A673 (cell line): ENCODE measurements at regions not wholly inside any gene's neighbourhood (a gene's known extent, or its start where the extent isn't known, plus 50 kb on each side); places are given as distances from the start of the nearest gene placed in this dataset.
"Not testable (repeated sequence)": the region's sequence is repeated elsewhere in the genome, so short reads cannot be mapped to it uniquely, and the experiment has no call there.

ENCODE experiments used
- EZH2 ChIP-seq: fragments of 200-600 bp; sonication (generic); IDR thresholded peaks from 2 replicates; pipeline ENCODE4 v1.6.1; 2017; ENCODE audit warnings: borderline replicate concordance, low read depth, mild to moderate bottlenecking, mixed read lengths, antibody characterized with exemption, low read length; ENCODE audit not compliant: poor library complexity, severe bottlenecking
- TF ChIP-seq, protein P1 (sequence below): fragments of 300-800, 200-600 bp; sonication (generic); conservative IDR thresholded peaks from 2 replicates; pipeline ENCODE4 v1.5.1; 2017; ENCODE audit warnings: low read depth, mild to moderate bottlenecking, antibody characterized with exemption, low read length, moderate library complexity, mixed read lengths

DNA sequence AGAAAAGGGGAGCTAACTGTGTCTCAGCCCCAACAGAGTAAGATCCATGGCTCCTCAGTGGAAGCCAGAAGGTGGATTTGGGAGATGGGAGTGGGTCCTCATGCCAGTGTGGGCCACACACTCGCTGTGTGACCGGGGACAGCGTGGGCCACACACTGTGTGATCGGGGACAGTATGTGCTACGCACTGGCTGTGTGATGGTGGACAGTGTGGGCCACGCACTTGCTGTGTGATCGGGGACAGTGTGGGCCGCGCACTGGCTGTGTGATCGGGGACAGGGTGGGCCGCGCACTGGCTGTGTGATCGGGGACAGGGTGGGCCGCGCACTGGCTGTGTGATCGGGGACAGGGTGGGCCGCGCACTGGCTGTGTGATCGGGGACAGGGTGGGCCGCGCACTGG, 282.5 kb downstream of the NXPE2 start:
- TF ChIP-seq, protein P1, sequence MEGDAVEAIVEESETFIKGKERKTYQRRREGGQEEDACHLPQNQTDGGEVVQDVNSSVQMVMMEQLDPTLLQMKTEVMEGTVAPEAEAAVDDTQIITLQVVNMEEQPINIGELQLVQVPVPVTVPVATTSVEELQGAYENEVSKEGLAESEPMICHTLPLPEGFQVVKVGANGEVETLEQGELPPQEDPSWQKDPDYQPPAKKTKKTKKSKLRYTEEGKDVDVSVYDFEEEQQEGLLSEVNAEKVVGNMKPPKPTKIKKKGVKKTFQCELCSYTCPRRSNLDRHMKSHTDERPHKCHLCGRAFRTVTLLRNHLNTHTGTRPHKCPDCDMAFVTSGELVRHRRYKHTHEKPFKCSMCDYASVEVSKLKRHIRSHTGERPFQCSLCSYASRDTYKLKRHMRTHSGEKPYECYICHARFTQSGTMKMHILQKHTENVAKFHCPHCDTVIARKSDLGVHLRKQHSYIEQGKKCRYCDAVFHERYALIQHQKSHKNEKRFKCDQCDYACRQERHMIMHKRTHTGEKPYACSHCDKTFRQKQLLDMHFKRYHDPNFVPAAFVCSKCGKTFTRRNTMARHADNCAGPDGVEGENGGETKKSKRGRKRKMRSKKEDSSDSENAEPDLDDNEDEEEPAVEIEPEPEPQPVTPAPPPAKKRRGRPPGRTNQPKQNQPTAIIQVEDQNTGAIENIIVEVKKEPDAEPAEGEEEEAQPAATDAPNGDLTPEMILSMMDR: not testable (repeated sequence)
- TF ChIP-seq EZH2: not testable (repeated sequence)
